Liver (tissue), 3 donors: ENCODE measurements at regions not wholly inside any gene's neighbourhood (a gene's known extent, or its start where the extent isn't known, plus 50 kb on each side); places are given as distances from the start of the nearest gene placed in this dataset.

Experiments
- ATF3 ChIP-seq: IDR thresholded peaks from 2 replicates; pipeline ENCODE4 v1.6.1; 2016; ENCODE audit warnings: antibody characterized with exemption
- CTCF ChIP-seq: fragments of 150-350 bp; IDR thresholded peaks from 2 replicates; pipeline ENCODE4 v1.5.1; 2017; ENCODE audit warnings: improper control_type of control experiment, low read depth, low read length; ENCODE audit not compliant: missing input control
- EGR1 ChIP-seq, 2 donors: IDR thresholded peaks; 2 replicates each; pipeline ENCODE4 v1.6.1; 2016 to 2018; ENCODE audit warnings: antibody characterized with exemption in 2 of 2, low read depth in 2 of 2
- GABPA ChIP-seq, 2 donors: IDR thresholded peaks in 1 of 2; conservative IDR thresholded peaks in 1 of 2; 2 replicates each; pipeline ENCODE4 v1.6.1; 2016; ENCODE audit warnings: antibody characterized with exemption in 2 of 2, mild to moderate bottlenecking in 1 of 2, moderate library complexity in 1 of 2
- HNF4A ChIP-seq, 2 donors: conservative IDR thresholded peaks; 2 replicates each; pipeline ENCODE4 v1.6.1; 2016; ENCODE audit warnings: antibody characterized with exemption in 2 of 2, mild to moderate bottlenecking in 2 of 2
- RAD21 ChIP-seq, 2 donors: IDR thresholded peaks; 2 replicates each; pipeline ENCODE4 v1.6.1; 2016; ENCODE audit warnings: antibody characterized with exemption in 2 of 2, mild to moderate bottlenecking in 2 of 2
- RXRA ChIP-seq, 2 donors: IDR thresholded peaks; 2 replicates each; pipeline ENCODE4 v1.6.1; 2017 to 2018; ENCODE audit warnings: antibody characterized with exemption in 2 of 2, mild to moderate bottlenecking in 1 of 2
- SP1 ChIP-seq: IDR thresholded peaks from 2 replicates; pipeline ENCODE4 v1.6.1; 2018; ENCODE audit warnings: antibody characterized with exemption, mild to moderate bottlenecking
- TAF1 ChIP-seq: conservative IDR thresholded peaks from 2 replicates; pipeline ENCODE4 v1.6.1; 2016; ENCODE audit warnings: antibody characterized with exemption, mild to moderate bottlenecking
- YY1 ChIP-seq: IDR thresholded peaks from 2 replicates; pipeline ENCODE4 v1.6.1; 2016; ENCODE audit warnings: antibody characterized with exemption, mild to moderate bottlenecking
- TF ChIP-seq, protein P1 (sequence below): IDR thresholded peaks from 2 replicates; pipeline ENCODE4 v1.6.1; 2016; ENCODE audit warnings: antibody characterized with exemption
- TF ChIP-seq, protein P2 (sequence below): IDR thresholded peaks from 2 replicates; pipeline ENCODE4 v1.6.1; 2016; ENCODE audit warnings: antibody characterized with exemption, mild to moderate bottlenecking
- donor health status: healthy.
- donor health status: healthy.

GRCh38 chr2:193861557-193861956 lies 1666.8 kb upstream of the TMEFF2 start:
- TF ChIP-seq CTCF: no peak
- TF ChIP-seq EGR1 (IDR thresholded peaks at IDR 0.05; ENCODE audit: low read depth in 2 of 2): no peak
- no peak for TF ChIP-seq SP1
- TF ChIP-seq RAD21 (IDR thresholded peaks at IDR 0.05): no peak
- no peak for TF ChIP-seq YY1
- TF ChIP-seq, protein P1, sequence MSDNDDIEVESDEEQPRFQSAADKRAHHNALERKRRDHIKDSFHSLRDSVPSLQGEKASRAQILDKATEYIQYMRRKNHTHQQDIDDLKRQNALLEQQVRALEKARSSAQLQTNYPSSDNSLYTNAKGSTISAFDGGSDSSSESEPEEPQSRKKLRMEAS: no peak
- TF ChIP-seq ATF3: no peak
- TF ChIP-seq, protein P2, sequence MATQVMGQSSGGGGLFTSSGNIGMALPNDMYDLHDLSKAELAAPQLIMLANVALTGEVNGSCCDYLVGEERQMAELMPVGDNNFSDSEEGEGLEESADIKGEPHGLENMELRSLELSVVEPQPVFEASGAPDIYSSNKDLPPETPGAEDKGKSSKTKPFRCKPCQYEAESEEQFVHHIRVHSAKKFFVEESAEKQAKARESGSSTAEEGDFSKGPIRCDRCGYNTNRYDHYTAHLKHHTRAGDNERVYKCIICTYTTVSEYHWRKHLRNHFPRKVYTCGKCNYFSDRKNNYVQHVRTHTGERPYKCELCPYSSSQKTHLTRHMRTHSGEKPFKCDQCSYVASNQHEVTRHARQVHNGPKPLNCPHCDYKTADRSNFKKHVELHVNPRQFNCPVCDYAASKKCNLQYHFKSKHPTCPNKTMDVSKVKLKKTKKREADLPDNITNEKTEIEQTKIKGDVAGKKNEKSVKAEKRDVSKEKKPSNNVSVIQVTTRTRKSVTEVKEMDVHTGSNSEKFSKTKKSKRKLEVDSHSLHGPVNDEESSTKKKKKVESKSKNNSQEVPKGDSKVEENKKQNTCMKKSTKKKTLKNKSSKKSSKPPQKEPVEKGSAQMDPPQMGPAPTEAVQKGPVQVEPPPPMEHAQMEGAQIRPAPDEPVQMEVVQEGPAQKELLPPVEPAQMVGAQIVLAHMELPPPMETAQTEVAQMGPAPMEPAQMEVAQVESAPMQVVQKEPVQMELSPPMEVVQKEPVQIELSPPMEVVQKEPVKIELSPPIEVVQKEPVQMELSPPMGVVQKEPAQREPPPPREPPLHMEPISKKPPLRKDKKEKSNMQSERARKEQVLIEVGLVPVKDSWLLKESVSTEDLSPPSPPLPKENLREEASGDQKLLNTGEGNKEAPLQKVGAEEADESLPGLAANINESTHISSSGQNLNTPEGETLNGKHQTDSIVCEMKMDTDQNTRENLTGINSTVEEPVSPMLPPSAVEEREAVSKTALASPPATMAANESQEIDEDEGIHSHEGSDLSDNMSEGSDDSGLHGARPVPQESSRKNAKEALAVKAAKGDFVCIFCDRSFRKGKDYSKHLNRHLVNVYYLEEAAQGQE: no peak
- no peak for TF ChIP-seq TAF1
- no peak for TF ChIP-seq RXRA (IDR thresholded peaks at IDR 0.05)
- no peak for TF ChIP-seq GABPA (IDR thresholded peaks at IDR 0.05 in 1 of 2, conservative IDR thresholded peaks at IDR 0.05 in 1 of 2)
- no peak for TF ChIP-seq HNF4A (conservative IDR thresholded peaks at IDR 0.05)
